ENCODE measurements at regions not wholly inside any gene's neighbourhood (a gene's known extent, or its start where the extent isn't known, plus 50 kb on each side); places are given as distances from the start of the nearest gene placed in this dataset.

DNA sequence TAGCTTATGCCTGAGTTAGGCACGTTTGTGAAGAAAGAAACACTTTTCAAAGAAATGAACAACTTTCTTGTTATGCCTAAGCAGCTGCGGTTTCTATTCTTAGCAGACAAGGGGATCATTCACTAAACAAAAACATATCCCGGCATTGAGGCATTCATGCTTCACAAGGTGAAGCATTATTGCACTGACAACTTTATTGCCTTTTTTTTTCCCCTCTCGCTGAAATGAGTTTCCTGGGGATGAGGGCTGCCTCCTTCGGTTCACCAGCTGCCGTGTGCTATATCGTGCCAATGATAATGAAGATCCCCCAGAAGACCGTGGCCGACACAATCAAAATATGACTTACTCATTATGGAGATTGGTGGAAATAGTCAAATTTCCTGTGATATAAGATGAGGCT lies 288.2 kb upstream of the ST6GAL2 start:
- no peak overlapping the region for H3K4me2 ChIP-seq
- no peaks in the 10 kb centered on the region for H3K4me1 ChIP-seq (ENCODE audit: insufficient read depth)
- no peak overlapping the region for H3K27ac Mint-ChIP-seq
- H3K79me2 ChIP-seq (replicated peaks; ENCODE audit: insufficient read depth) = no peaks in the 10 kb centered on the region
- no peak for DNase-seq (ENCODE audit: low spot score)
- H3K4me1 Mint-ChIP-seq = no peaks in the 10 kb centered on the region
- ATAC-seq = no peak
- TF ChIP-seq EZH2phosphoT487 (IDR thresholded peaks at IDR 0.05; ENCODE audit: unreplicated experiment) (no peak), STAT1 (IDR thresholded peaks at IDR 0.05; ENCODE audit: unreplicated experiment) (no peak), JUNB (IDR thresholded peaks at IDR 0.05; ENCODE audit: unreplicated experiment) (no peak), EZH2 (IDR thresholded peaks at IDR 0.05; ENCODE audit: low read depth, unreplicated experiment) (no peak), ZNF114 (CRISPR knock-in tag; IDR thresholded peaks at IDR 0.05) (no peak)
- TF ChIP-seq, protein P1, sequence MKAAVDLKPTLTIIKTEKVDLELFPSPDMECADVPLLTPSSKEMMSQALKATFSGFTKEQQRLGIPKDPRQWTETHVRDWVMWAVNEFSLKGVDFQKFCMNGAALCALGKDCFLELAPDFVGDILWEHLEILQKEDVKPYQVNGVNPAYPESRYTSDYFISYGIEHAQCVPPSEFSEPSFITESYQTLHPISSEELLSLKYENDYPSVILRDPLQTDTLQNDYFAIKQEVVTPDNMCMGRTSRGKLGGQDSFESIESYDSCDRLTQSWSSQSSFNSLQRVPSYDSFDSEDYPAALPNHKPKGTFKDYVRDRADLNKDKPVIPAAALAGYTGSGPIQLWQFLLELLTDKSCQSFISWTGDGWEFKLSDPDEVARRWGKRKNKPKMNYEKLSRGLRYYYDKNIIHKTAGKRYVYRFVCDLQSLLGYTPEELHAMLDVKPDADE (IDR thresholded peaks at IDR 0.05) = no peak
- TF ChIP-seq, protein P2, sequence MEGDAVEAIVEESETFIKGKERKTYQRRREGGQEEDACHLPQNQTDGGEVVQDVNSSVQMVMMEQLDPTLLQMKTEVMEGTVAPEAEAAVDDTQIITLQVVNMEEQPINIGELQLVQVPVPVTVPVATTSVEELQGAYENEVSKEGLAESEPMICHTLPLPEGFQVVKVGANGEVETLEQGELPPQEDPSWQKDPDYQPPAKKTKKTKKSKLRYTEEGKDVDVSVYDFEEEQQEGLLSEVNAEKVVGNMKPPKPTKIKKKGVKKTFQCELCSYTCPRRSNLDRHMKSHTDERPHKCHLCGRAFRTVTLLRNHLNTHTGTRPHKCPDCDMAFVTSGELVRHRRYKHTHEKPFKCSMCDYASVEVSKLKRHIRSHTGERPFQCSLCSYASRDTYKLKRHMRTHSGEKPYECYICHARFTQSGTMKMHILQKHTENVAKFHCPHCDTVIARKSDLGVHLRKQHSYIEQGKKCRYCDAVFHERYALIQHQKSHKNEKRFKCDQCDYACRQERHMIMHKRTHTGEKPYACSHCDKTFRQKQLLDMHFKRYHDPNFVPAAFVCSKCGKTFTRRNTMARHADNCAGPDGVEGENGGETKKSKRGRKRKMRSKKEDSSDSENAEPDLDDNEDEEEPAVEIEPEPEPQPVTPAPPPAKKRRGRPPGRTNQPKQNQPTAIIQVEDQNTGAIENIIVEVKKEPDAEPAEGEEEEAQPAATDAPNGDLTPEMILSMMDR (conservative IDR thresholded peaks at IDR 0.05; ENCODE audit: low read depth in 2 of 2) = no peak
- TF ChIP-seq, protein P3, sequence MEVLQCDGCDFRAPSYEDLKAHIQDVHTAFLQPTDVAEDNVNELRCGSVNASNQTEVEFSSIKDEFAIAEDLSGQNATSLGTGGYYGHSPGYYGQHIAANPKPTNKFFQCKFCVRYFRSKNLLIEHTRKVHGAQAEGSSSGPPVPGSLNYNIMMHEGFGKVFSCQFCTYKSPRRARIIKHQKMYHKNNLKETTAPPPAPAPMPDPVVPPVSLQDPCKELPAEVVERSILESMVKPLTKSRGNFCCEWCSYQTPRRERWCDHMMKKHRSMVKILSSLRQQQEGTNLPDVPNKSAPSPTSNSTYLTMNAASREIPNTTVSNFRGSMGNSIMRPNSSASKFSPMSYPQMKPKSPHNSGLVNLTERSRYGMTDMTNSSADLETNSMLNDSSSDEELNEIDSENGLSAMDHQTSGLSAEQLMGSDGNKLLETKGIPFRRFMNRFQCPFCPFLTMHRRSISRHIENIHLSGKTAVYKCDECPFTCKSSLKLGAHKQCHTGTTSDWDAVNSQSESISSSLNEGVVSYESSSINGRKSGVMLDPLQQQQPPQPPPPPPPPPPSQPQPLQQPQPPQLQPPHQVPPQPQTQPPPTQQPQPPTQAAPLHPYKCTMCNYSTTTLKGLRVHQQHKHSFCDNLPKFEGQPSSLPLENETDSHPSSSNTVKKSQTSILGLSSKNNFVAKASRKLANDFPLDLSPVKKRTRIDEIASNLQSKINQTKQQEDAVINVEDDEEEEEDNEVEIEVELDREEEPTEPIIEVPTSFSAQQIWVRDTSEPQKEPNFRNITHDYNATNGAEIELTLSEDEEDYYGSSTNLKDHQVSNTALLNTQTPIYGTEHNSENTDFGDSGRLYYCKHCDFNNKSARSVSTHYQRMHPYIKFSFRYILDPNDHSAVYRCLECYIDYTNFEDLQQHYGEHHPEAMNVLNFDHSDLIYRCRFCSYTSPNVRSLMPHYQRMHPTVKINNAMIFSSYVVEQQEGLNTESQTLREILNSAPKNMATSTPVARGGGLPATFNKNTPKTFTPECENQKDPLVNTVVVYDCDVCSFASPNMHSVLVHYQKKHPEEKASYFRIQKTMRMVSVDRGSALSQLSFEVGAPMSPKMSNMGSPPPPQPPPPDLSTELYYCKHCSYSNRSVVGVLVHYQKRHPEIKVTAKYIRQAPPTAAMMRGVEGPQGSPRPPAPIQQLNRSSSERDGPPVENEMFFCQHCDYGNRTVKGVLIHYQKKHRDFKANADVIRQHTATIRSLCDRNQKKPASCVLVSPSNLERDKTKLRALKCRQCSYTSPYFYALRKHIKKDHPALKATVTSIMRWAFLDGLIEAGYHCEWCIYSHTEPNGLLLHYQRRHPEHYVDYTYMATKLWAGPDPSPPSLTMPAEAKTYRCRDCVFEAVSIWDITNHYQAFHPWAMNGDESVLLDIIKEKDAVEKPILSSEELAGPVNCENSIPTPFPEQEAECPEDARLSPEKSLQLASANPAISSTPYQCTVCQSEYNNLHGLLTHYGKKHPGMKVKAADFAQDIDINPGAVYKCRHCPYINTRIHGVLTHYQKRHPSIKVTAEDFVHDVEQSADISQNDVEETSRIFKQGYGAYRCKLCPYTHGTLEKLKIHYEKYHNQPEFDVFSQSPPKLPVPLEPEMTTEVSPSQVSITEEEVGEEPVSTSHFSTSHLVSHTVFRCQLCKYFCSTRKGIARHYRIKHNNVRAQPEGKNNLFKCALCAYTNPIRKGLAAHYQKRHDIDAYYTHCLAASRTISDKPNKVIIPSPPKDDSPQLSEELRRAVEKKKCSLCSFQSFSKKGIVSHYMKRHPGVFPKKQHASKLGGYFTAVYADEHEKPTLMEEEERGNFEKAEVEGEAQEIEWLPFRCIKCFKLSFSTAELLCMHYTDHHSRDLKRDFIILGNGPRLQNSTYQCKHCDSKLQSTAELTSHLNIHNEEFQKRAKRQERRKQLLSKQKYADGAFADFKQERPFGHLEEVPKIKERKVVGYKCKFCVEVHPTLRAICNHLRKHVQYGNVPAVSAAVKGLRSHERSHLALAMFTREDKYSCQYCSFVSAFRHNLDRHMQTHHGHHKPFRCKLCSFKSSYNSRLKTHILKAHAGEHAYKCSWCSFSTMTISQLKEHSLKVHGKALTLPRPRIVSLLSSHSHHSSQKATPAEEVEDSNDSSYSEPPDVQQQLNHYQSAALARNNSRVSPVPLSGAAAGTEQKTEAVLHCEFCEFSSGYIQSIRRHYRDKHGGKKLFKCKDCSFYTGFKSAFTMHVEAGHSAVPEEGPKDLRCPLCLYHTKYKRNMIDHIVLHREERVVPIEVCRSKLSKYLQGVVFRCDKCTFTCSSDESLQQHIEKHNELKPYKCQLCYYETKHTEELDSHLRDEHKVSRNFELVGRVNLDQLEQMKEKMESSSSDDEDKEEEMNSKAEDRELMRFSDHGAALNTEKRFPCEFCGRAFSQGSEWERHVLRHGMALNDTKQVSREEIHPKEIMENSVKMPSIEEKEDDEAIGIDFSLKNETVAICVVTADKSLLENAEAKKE (CRISPR knock-in tag; IDR thresholded peaks at IDR 0.05) = no peak
- H3K9me3 Mint-ChIP-seq = no peaks in the 10 kb centered on the region
- H3K4me3 ChIP-seq = no peak overlapping the region
- no peak overlapping the region for H3K27ac ChIP-seq (ENCODE audit: low read depth)
- H3K27me3 Mint-ChIP-seq (ENCODE audit: insufficient read depth, low read depth, poor library complexity) = peaks cover 1% of the 10 kb centered on the region
- H3K36me3 Mint-ChIP-seq (ENCODE audit: low read depth) = no peaks in the 10 kb centered on the region
- H4K20me1 ChIP-seq (replicated peaks; ENCODE audit: insufficient read depth) = no peaks in the 10 kb centered on the region
- no peaks in the 10 kb centered on the region for H3F3A ChIP-seq (replicated peaks; ENCODE audit: low read depth)
- H3K9me2 ChIP-seq (ENCODE audit: insufficient read depth) = 0 out of 2 replicates have a peak, but pooled peaks cover 6% of the 10 kb centered on the region
- H2AFZ ChIP-seq = no peak overlapping the region
- no peak overlapping the region for H3K4me3 Mint-ChIP-seq
- no peaks in the 10 kb centered on the region for H3K36me3 ChIP-seq (ENCODE audit: insufficient read depth)
- H3K27me3 ChIP-seq (ENCODE audit: insufficient read depth) = no peaks in the 10 kb centered on the region
